HG03558 (cell line): ENCODE measurements at regions not wholly inside any gene's neighbourhood (a gene's known extent, or its start where the extent isn't known, plus 50 kb on each side); places are given as distances from the start of the nearest gene placed in this dataset.

ENCODE experiments used
- ATAC-seq: cut with Tn5 transposase; IDR thresholded peaks from one replicate; pipeline ENCODE4 v1.9.1; 2021; ENCODE audit warnings: moderate number of reproducible peaks; ENCODE audit not compliant: unreplicated experiment; ENCODE audit errors: extremely low read depth

DNA sequence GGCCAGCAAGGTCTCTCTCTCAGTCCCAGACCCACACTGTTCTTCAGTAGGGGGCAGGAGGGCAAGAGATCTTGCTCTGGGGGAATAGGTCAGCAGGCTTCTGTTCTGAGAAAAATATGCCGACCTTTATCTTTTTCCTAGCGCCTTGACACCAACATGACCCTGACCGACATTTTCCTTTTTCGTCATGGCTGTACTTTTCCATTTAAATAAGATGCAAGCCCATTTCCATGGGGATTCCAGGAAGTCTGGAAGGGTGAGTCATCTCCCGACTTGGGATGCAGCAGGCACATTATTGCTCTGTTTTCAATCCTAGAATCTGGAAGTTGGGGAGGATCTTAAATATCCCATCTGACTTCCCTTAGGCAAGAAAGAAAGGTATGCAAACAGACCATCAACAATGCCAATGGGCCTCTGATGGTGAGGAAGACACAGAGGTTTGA lies 261.5 kb upstream of the LRTM1 start:
- no peak for ATAC-seq

DNA sequence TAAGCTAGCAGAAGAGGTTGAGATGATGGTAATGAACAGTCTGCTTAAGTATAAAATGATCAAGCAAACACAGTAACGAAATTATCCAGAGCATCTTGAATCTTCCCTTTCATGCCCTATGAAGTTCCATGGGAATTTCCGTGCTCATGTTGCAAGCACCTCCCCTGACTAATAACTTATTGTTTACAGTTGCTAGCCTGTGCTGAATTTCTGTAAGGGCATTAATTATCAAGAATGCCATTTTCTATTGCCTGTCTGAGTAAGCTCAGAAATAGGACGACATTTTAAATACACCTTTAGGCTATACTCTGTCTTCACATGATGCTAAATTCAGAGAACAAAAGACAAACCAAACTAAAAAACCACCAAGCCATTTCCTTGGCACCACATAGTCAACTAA lies 257.5 kb upstream of the LRTM1 start:
- ATAC-seq = no peak

GRCh38 chr3:55183201-55183600 lies 255.3 kb upstream of the LRTM1 start:
- no peak for ATAC-seq

- no peak for ATAC-seq
Observed at GRCh38 chr3:55180936-55181535, 253.2 kb upstream of the LRTM1 start.

- ATAC-seq = no peak
Observed at GRCh38 chr3:55180161-55180560, 252.3 kb upstream of the LRTM1 start.

DNA sequence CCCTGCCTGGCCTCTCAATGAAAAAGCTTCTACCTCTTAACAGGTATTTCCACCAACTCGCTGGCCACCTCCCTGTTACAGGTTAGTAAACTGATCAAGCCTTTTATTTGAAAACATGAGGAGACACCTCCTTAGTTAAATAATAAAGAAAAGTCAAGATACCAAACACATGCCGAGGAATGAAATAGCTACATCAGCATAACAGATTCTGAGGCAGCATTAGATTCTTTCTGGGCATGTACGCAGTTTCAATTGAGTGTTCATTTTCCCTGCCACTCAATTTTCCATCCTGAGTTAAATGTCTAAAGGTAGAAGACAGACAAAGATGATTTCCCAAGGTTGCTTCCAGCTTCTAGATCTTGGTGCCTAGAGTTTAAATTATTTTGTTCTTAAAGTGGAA lies 250.5 kb upstream of the LRTM1 start:
- ATAC-seq = no peak

GRCh38 chr3:55177749-55178148 lies 249.9 kb upstream of the LRTM1 start:
- no peak for ATAC-seq

GRCh38 chr3:55175423-55175822 lies 247.6 kb upstream of the LRTM1 start:
- ATAC-seq = no peak

DNA sequence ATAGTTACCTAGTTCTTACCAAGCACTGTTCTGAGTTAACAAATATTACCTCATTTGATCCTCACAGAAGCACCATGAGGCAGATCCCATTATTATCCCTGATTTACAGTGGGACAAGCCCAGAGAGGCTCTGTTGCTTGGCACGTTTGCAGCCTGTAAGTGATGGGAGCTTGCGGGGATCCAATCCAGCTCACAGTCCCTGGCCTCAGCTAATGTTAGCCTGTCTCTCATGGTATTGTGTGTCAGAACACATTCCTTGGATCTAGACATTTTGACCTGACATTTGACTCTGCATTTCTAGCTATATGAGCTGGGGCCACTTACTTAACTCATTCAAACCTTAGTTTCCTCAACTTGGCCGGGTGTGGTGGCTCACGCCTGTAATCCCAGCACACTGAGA lies 246.9 kb upstream of the LRTM1 start:
- ATAC-seq = no peak

- ATAC-seq = no peak
Observed at GRCh38 chr3:55173504-55173903, 245.6 kb upstream of the LRTM1 start.

DNA sequence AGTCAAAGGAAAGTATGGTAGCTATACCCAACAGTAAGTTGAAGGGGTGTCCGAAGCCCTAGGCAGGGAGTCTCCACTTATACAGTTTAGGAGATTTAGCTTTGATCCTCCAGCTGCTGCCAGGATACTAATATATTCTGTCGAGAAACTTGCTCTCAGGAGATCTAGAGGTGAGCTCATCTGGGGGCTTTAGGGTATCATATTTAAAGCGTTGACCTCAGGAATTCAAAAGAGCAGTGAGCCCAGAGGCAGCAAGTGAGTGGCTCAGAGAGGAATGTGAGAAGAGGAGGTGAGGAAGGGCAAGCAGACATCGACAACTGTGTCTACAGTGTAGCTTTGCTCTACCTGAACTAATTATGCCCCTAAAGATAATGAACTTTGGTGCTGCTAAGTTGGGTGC lies 245.1 kb upstream of the LRTM1 start:
- no peak for ATAC-seq

GRCh38 chr3:55170444-55170843 lies 242.6 kb upstream of the LRTM1 start:
- no peak for ATAC-seq

GRCh38 chr3:55169608-55170072 lies 241.8 kb upstream of the LRTM1 start:
- no peak for ATAC-seq

DNA sequence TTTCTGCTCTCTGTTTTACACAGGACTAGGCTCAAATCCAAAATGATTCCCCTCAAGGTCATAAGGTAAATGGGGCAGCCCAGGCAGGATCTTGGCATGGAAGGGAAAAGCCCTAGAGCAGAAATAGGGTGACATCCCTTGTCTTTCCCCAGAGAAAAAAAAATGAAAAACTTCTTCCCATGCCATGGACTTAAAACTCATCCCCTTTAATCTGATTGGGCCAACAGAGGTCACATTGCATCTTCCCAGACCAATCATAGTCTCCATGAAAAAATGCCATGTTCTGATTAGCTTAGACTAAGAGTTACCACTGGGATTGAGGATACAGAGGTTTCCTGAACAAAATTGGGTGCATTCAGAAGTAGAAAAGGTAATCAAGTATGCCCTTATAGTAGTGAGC lies 241.3 kb upstream of the LRTM1 start:
- no peak for ATAC-seq

DNA sequence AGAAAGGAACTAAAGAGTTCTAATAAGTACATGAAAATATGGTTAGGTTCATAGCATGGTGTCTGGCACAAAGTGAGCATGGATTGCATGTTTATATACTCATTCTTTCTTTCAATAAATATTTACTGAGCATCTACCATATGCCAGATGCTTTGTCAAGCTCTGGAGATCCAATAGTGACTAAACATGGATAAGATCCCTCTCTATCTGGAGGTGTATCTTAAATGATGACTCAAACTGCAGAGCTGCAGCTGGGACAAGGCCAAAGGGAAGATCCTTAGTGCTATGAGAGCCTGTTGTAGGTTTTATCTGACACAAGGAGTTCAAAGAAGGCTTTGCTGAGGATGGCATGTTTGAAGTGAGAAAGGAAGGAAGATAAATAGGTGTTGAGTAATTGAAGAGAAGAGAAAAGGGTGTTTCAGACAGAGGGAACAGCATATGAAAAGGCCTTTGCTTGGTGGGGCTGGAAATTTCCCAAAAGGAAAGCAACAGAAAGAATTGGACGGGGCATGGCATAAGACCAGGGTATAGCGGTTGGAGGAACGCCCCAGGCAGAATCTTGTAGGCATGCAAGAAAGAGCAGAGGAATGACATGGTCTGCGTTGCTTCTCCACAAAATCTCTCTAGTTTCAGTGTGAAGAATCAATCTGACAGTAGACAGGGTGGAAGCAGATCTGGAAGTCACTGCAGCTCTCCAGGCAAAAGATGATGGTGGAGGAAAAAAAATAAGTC lies 239.9 kb upstream of the LRTM1 start:
- ATAC-seq = no peak

DNA sequence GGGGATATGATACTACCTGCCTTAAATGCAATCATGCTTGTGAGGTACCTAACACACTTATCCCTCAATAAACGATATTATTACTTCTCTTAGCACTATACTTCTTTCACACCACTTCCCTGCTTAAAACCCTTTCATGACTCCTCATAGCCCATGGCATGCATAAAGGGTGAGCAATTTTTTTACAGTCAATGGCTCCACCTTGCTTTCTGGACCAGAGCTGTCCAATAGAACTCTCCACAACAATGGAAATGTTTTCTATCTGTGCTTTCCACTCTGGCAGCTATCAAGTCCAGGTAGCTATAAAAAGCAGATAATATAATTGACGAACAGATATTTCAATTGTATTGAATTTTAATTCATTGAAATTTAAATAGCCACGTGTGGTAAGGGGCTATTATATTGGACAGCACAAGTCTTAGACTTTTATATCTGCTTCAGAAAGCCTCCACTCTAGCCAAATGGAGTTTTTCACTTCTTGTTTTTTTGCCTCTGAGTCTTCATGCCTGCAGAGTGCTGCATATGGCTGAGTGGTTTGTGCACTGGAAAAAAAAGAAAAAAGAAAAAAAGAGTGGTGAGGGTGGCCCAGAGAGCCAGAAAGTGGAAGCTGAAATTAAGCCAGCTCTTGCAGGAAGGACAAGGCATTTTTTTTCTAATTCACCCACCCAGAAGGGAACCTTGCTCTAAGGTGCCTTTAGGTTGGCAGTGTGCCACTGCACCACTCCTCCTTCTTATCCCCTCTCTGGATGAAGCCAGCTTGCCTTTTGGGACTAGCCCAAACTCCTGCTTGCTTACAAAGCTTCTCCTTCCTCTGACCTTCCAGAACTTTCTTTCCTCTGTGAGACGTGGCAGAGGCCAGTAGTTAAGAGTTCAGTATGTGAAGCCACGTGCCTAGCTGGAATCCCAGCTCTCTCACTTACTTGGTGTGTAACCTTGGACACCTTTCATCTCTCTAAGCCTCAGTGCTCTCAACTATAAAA lies 239.0 kb upstream of the LRTM1 start:
- no peak for ATAC-seq

DNA sequence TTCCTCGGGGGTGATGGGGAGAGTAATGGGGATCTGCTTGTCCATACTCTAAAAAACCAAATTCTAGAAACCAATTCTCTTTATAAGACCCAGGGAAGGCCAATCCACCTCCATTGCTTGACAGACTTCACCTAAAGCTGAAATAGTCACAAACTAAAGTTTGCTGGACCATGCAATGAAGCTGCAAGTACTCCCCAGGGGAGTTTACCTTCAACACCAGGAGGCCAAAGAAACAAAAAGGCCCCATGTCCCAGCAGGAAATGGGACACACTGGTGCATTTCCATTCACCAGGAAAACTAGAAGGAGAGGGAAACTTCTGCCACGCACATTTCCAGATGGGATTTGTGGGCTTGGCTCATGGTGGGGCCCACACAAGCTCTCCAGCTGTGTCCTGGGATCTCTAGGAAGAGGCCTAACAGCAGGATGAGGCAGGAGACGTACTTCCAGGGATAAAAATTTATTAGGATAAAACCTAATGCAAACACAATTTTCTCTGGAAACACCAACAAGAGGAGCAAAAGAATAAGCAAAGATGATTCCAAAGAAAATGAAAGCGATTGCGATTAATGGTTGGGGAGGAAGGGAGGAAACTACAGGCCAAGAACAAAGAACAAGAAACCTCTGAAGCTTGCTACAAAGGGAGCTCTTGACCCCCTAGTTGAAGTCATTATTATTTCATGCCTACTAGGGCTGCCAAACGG lies 238.0 kb upstream of the LRTM1 start:
- no peak for ATAC-seq

DNA sequence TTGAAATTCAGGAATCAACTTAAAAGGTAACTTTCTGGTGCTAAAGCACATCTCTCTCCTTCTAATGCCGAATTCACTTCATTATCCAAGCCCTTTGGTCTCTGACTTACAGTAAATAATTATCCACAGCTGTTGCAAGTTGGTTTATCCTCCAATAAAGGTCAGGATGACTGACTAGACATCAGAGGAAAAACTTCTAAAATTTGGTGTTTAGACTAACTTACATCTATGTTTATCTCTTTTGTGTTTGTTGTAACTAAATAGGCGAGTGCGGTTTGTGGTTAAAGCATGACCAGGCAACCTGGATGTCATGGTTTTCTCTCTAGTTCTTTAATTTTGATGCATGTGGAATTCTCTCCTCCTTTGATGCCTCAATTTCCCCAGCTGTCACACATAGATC lies 237.4 kb upstream of the LRTM1 start:
- no peak for ATAC-seq

DNA sequence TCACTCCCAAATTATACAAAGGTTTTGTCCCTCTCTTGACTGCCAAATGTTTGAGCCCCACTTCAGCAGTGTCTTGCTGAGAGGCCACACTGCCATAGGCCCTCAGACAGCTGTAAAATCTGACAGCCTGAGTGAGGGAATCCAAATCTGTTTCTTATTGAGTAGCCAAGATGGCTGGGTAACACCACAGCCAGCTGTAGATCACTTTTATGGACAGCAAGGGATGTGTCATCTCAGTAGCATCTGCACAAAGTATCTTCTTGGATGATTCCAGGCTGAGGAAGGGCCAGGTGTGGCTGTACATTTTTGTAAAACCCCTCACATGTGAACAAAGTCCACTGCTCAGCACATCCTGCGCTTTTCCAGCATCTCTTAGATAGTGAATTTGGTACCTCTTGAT lies 237.0 kb upstream of the LRTM1 start:
- no peak for ATAC-seq

DNA sequence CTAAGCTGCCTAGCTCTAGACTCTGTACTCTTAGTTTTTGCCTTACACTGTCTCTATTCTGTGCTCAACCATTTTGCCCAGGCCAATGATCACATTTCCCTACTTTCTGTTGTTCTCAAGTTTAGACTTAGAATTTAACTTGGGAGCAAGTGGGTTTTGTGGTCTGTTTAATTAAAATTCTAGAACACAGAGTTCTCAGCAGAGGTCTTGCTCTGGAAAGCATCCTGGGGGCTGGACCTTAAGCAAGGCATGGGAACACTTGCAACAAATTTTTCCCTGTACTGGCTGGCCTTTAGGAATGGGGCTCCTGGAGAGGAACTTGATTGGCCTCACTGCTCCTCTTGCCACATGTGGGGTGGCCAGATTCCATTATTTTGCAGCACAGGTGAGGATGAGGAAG lies 236.3 kb upstream of the LRTM1 start:
- ATAC-seq = no peak
